B cell (primary cell): ENCODE measurements at regions not wholly inside any gene's neighbourhood (a gene's known extent, or its start where the extent isn't known, plus 50 kb on each side); places are given as distances from the start of the nearest gene placed in this dataset.

Experiments used
- EZH2 ChIP-seq: IDR thresholded peaks from 2 replicates; pipeline ENCODE4 v1.6.1; 2012; ENCODE audit warnings: borderline replicate concordance, low read depth, mild to moderate bottlenecking, moderate library complexity, low read length; ENCODE audit not compliant: insufficient read depth, poor library complexity, severe bottlenecking
- TF ChIP-seq, protein P1 (sequence below): fragments of 200-600 bp; IDR thresholded peaks from one replicate; pipeline ENCODE4 v1.8.0; 2022; ENCODE audit warnings: antibody characterized with exemption, mild to moderate bottlenecking

DNA sequence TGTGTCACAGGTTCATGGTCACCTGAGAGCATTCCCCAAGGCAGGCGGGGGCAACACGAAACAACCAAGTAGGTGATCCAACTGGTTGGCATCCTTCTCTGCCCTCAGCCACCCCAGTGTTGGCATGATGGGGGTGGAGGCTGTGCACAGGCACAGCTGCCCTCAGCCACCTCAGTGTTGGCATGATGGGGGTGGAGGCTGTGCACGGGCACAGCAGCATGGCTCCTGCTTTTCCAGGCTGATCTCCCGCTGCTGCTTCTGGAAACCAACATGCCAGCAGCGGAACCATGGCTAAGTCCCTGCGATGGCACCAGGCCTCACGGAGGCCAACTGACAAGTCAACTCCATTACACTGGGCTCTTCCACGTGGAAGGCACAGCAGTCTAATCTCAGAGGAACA is 447.8 kb downstream of the PTPRU start:
- TF ChIP-seq, protein P1, sequence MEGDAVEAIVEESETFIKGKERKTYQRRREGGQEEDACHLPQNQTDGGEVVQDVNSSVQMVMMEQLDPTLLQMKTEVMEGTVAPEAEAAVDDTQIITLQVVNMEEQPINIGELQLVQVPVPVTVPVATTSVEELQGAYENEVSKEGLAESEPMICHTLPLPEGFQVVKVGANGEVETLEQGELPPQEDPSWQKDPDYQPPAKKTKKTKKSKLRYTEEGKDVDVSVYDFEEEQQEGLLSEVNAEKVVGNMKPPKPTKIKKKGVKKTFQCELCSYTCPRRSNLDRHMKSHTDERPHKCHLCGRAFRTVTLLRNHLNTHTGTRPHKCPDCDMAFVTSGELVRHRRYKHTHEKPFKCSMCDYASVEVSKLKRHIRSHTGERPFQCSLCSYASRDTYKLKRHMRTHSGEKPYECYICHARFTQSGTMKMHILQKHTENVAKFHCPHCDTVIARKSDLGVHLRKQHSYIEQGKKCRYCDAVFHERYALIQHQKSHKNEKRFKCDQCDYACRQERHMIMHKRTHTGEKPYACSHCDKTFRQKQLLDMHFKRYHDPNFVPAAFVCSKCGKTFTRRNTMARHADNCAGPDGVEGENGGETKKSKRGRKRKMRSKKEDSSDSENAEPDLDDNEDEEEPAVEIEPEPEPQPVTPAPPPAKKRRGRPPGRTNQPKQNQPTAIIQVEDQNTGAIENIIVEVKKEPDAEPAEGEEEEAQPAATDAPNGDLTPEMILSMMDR, result no peak
- TF ChIP-seq EZH2, result no peak
